ENCODE measurements at regions not wholly inside any gene's neighbourhood (a gene's known extent, or its start where the extent isn't known, plus 50 kb on each side); places are given as distances from the start of the nearest gene placed in this dataset.
A peak's percentile ranks its signal among the peaks of the same experiment; 100 is the strongest.

- no peak for DNase-seq (ENCODE audit: low read depth in 2 of 2)
Observed at GRCh38 chr5:141747152-141748141, 65.4 kb upstream of the ARAP3 start.

DNA sequence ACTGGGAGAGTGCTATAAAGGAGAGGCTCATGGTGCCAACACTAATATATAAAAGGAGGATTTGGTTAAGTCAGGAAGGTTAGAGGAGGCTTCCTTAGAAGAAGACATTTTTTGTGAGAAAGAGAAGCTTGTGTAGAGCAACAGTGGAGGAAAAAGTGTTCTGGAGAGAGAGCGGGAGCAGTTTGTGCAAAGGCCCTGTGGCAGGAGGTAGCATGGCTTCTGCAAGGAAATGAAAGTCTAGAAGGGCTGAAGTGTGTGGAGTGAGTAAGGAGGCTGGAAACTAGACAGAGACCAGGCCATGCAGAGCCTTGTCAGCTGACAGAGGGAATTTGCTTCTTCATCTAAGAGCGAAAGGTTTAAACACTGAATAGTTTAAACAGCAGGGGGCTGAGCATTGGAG is 64.4 kb upstream of the ARAP3 start:
- DNase-seq (ENCODE audit: low read depth in 2 of 2): no peak

GRCh38 chr5:141745390-141745789 is 63.4 kb upstream of the ARAP3 start:
- DNase-seq (ENCODE audit: low read depth in 2 of 2): no peak

DNA sequence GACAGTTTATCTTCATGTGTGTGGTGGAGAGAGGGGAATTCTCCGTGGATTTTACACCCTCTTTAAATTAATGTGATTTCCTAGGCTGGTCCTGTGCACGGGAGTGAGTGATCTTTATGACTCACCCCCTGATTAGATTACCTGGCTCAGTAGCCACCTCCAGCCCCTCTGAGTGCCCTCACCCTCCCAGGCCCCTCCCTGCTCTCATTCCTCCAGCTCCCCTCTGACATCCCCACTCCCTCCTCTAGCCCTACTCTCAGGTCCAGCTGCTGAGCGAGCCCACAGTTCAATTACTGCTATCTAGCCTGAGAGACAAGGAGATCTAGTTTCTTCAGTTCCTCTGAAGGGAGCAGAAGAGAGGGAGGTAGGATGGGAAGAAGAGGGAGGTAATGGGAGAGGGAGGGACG is 61.8 kb upstream of the ARAP3 start:
- DNase-seq (ENCODE audit: low read depth in 2 of 2): no peak

- no peak for DNase-seq (ENCODE audit: low read depth in 2 of 2)
Observed at GRCh38 chr5:141742866-141743851, 61.1 kb upstream of the ARAP3 start.

GRCh38 chr5:141742144-141742543 is 60.1 kb upstream of the ARAP3 start:
- no peak for DNase-seq (ENCODE audit: low read depth in 2 of 2)

DNA sequence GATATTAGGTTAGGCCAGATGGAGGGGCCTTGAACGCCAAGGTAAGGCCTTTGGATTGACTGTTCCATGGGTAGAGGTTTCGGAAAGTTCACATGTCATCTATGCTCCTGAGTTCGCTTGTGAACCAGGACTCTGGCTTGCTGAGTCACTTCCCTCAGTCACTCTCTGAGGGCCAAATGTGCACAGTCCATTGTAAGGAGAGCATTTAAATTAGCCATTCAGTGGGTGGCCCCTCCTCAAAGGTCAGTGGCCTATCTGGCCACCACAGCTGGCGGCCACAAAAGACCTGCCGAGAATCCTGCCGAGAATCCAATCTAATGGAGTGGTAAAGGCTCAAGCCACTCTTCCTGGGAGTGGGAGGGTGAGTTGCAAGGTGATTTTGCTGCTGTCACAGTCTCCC is 58.9 kb upstream of the ARAP3 start:
- no peak for DNase-seq (ENCODE audit: low read depth in 2 of 2)

DNA sequence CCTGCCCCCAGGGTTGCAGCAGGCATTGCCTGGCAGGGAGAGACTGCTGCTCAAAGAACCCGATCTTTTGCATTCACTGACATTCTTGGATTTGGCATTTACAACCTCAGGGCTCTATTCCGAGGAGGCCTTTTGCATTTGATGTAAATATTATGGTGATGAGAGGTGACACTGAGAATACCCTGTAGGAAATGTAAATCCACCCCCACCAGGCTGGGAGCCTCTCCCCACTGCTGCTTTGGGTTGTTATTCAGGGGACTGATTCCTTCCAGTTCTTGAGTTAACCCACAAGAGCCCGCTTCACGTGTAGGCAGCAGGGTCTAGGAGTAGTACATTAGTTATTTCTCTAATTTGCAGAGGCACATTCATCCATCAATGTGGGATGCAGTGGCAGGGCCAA is 55.5 kb upstream of the ARAP3 start:
- no peak for DNase-seq (ENCODE audit: low read depth in 2 of 2)

DNA sequence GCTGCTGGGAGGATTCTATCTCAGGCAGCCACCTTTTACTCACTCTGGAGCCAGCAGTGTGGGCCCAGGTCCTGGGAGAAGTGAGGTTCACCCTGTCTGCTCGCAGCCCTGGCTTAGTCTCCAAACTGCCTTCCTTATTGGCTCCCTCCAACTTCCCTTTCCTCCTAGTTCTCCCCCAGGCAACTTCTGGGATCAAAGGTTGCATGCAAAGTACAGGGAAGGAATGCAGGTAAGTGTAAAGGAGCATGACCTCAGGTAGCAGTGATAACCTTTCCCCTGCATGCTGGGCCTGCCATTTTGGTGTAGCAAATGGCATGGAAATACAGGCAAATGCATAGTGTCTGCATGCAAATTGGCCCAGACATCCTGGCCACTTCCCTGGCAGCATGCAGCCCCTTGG is 53.8 kb upstream of the ARAP3 start:
- no peak for DNase-seq (ENCODE audit: low read depth in 2 of 2)

DNA sequence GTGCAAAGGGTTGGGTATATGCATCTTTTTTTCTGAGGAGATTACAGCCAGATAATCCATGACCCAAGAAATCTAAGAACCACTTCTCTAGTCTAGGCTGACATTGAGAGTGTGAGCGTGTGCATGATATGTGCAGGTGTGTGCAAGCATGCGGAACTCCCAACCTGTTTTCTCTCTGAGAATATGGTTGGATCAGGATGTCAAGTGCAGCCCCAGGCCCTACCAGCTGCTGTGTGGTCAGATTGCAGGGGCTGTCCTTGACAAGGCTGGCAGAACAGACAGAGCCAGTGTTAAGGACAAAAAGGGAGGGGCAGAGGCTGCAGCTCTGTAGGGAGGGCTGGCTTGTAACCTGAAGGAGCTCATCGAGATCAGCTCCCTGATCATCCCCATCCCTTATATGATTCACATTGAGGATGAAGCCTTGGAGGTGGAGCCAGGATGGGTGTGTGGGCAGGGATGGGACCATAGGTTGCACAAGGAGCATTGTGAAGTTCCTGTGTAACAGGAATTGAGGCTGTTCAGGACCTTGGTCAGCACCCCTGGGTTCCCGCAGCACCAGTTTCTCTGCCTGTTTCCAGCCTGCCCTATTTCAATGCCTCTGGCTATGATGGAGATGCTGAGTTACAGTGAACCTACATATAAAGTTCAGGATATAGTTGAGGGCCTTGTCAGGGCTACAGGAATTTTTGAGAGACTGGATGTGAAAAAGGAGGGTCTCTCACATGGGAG is 52.6 kb upstream of the ARAP3 start:
- peak; percentile 12 to 14 for DNase-seq (ENCODE audit: low read depth in 2 of 2)

GRCh38 chr5:141733198-141733597 is 51.2 kb upstream of the ARAP3 start:
- no peak for DNase-seq (ENCODE audit: low read depth in 2 of 2)

- no peak for DNase-seq (ENCODE audit: low read depth in 2 of 2)
Observed at GRCh38 chr5:141732417-141732816, 50.4 kb upstream of the ARAP3 start.
